ENCODE measurements at regions not wholly inside any gene's neighbourhood (a gene's known extent, or its start where the extent isn't known, plus 50 kb on each side); places are given as distances from the start of the nearest gene placed in this dataset.

DNA sequence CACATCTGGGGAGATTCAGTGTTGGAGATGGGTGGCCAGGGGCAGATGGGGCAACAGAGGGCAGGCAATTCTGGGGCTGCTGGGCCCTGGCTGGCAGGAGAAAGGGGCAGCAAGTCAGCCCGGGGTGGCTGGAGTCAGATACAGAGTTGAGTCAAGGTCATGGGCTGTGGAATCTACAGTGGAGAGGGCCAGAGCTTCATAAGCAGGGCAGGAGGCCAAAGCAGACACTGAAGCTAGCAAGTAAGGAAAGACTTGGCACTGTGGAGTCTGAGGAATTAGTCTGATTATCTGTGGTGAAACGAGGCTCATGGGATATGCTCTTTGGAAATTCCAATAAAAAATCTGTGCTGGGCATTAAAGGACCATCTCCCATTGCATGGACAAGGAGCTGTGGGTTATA, 95.5 kb downstream of the TMX1 start:
- Mint-ChIP-seq H3K27me3 (ENCODE audit: low read depth) (no peaks in the 10 kb centered on the region), H3K36me3 (no peaks in the 10 kb centered on the region), H3K9me3 (peaks cover 10% of the 10 kb centered on the region), H3K27ac (no peak overlapping the region), H3K4me1 (peaks cover 16% of the 10 kb centered on the region), H3K4me3 (no peak overlapping the region)
- no peak for DNase-seq (ENCODE audit: low spot score in 2 of 2, unreplicated experiment in 2 of 2)
- TF ChIP-seq, protein P1, sequence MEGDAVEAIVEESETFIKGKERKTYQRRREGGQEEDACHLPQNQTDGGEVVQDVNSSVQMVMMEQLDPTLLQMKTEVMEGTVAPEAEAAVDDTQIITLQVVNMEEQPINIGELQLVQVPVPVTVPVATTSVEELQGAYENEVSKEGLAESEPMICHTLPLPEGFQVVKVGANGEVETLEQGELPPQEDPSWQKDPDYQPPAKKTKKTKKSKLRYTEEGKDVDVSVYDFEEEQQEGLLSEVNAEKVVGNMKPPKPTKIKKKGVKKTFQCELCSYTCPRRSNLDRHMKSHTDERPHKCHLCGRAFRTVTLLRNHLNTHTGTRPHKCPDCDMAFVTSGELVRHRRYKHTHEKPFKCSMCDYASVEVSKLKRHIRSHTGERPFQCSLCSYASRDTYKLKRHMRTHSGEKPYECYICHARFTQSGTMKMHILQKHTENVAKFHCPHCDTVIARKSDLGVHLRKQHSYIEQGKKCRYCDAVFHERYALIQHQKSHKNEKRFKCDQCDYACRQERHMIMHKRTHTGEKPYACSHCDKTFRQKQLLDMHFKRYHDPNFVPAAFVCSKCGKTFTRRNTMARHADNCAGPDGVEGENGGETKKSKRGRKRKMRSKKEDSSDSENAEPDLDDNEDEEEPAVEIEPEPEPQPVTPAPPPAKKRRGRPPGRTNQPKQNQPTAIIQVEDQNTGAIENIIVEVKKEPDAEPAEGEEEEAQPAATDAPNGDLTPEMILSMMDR (IDR thresholded peaks at IDR 0.05; ENCODE audit: unreplicated experiment) = no peak

DNA sequence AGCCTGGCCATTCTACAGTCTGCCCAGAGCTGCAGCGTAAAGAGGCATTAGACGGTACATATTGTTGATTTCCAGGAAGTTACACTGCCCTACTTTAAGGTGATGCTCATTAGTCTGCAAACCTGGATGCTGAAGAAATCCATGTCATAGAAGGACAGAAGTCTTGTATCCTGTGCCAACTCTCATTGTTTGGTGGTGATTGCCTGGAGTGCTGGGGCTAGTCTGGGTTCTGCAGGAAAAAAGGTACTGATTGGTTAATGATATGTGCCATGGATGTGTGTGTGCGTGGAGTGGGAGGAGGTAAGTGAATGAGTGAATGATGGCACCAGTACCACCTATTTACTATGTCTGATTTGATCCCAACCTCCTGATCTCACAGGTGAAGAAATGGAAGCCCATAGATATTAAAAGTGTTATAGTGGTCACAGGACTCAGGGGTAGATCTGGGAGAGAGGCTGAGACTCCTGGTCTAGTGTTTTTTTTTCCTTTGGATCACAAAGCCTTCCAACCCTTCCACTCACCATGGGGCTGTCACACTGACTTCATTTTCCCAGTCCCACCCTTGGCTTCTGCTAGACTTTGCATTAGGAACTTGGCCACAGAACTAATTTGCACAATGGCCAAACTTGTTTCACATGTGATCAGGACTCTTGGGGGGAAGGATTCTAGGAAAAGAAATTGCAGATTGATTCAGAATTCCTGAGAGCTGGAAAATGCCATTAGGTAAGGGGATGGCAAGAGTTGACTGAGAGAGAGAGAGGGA, 96.1 kb downstream of the TMX1 start:
- DNase-seq (ENCODE audit: low spot score in 2 of 2, unreplicated experiment in 2 of 2) = no peak
- H3K27me3 Mint-ChIP-seq (ENCODE audit: low read depth) = no peaks in the 10 kb centered on the region
- H3K27ac Mint-ChIP-seq = no peak overlapping the region
- peaks cover 10% of the 10 kb centered on the region for H3K9me3 Mint-ChIP-seq
- H3K36me3 Mint-ChIP-seq = no peaks in the 10 kb centered on the region
- TF ChIP-seq, protein P1 (IDR thresholded peaks at IDR 0.05; ENCODE audit: unreplicated experiment) = no peak
- H3K4me3 Mint-ChIP-seq = no peak overlapping the region
- H3K4me1 Mint-ChIP-seq = peaks cover 11% of the 10 kb centered on the region

DNA sequence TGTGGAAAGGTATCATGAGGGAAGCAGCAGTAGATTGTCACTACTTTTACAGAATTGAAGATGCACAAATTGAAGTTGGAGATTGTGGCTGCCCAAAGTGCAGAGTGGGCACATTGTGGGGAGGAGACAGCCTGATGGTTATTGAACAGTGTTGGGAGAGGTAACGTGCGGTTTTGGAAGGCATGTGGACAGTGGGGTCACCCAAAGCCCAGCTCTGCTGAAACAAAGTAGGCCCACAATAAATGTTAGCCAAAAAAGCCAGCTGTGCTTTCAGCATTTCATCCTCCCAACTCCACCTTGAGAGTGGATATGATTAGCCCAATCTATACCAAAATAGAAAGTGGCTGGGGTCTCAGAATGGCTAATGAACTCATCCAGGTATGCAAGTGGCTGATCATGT, 96.7 kb downstream of the TMX1 start:
- Mint-ChIP-seq H3K36me3 (no peaks in the 10 kb centered on the region), H3K9me3 (peaks cover 10% of the 10 kb centered on the region), H3K4me3 (no peak overlapping the region), H3K4me1 (peaks cover 10% of the 10 kb centered on the region), H3K27me3 (ENCODE audit: low read depth) (no peaks in the 10 kb centered on the region), H3K27ac (no peak overlapping the region)
- DNase-seq (ENCODE audit: low spot score in 2 of 2, unreplicated experiment in 2 of 2) = no peak
- TF ChIP-seq, protein P1 (IDR thresholded peaks at IDR 0.05; ENCODE audit: unreplicated experiment) = no peak

DNA sequence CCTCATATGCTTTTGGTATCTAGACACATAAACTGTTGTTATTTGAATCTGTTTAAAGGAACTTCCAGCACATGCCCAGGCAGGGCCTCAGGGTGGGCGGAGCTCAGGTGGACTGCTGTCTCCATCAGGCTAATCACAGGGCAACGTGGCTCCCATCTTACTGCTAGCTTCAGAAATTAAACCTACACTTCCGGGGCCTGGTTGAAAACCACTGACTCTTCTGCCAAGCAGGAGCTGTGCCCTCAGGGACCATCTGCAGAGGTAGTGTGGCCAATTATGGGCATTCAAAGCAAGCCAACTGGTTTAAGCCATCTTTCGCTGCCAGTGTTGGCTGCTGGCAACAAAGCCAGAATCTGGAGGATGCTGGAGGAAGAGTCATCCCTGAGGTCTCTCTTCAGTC, 97.5 kb downstream of the TMX1 start:
- no peak for DNase-seq (ENCODE audit: low spot score in 2 of 2, unreplicated experiment in 2 of 2)
- H3K27ac Mint-ChIP-seq = no peak overlapping the region
- no peak overlapping the region for H3K4me3 Mint-ChIP-seq
- no peaks in the 10 kb centered on the region for H3K27me3 Mint-ChIP-seq (ENCODE audit: low read depth)
- TF ChIP-seq, protein P1 (IDR thresholded peaks at IDR 0.05; ENCODE audit: unreplicated experiment) = no peak
- peaks cover 6% of the 10 kb centered on the region for H3K4me1 Mint-ChIP-seq
- H3K9me3 Mint-ChIP-seq = peaks cover 10% of the 10 kb centered on the region
- no peaks in the 10 kb centered on the region for H3K36me3 Mint-ChIP-seq

DNA sequence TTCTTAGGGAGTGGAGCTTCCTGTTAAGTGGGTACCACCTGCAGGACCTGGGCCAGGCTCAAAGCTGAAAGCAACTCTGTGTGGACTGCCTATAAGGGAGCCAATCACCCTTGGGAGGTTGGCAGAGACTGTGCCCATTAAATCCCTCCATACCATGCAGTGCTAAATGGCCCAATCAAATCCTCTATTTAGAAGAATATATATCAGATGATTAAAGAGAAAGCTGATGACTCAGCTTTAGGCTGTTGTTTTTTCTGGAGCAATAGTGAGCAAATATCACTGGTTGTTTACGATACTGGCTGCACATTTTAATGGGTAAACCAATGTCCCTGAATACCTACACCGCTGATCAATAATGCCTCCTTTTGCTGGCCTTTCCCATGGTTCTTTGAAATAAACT, 101.3 kb downstream of the TMX1 start:
- peaks cover 18% of the 10 kb centered on the region for H3K9me3 Mint-ChIP-seq
- peaks cover 2% of the 10 kb centered on the region for H3K4me1 Mint-ChIP-seq
- no peaks in the 10 kb centered on the region for H3K27me3 Mint-ChIP-seq (ENCODE audit: low read depth)
- TF ChIP-seq, protein P1 (IDR thresholded peaks at IDR 0.05; ENCODE audit: unreplicated experiment) = no peak
- H3K4me3 Mint-ChIP-seq = no peak overlapping the region
- H3K27ac Mint-ChIP-seq = no peak overlapping the region
- DNase-seq (ENCODE audit: low spot score in 2 of 2, unreplicated experiment in 2 of 2) = no peak
- H3K36me3 Mint-ChIP-seq = peaks cover 3% of the 10 kb centered on the region
